CD4-positive, alpha-beta T cell treated with Interferon gamma for 1 hour (primary cell): ENCODE measurements at regions not wholly inside any gene's neighbourhood (a gene's known extent, or its start where the extent isn't known, plus 50 kb on each side); places are given as distances from the start of the nearest gene placed in this dataset.
"Not testable (repeated sequence)": the region's sequence is repeated elsewhere in the genome, so short reads cannot be mapped to it uniquely, and the experiment has no call there.

ENCODE experiments used
- DNase-seq: peaks from one replicate; pipeline ENCODE4 v3.0.0-alpha.2; 2020

DNA sequence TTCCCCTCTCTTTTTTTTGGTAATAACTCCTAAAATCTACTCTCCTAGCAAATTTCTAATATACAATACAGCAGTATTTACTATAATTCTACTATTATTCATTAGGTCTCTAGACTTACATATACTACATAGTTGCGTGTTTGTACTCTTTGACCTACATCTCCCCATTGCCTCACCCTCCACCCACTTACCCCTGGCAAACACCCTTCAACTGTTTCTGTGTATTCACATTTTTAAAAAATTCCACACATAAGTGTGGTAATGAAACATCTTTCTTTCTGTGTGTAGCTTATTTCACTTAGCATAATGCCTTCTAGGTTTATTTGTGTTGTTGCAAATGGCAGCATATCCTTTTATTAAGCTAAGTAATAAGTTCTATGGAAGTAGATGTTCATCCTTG, 336.0 kb downstream of the CCDC85A start:
- DNase-seq, result no peak

DNA sequence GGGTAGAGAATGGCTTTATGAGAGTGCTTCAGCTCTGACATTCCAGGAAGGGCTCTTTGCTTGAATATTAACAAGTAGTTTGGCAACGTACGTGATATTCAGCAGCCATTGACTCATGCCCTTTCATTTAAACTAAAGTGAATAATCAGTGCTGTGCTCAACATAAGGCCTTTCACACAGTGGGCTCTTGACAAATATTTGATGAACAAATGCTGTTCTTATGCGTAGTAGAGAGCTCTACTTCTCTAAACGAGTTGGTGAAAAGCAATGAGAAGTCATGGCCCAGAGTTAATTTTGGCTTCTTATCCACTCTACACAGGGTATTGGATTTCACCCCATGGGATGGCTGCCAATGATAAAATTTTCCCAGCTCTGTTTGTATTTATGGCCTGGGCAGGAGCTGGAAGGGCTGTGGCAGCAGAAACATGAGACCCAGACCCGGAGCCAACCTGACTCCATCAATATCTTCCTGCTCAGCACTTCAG, 338.9 kb downstream of the CCDC85A start:
- DNase-seq, result no peak

DNA sequence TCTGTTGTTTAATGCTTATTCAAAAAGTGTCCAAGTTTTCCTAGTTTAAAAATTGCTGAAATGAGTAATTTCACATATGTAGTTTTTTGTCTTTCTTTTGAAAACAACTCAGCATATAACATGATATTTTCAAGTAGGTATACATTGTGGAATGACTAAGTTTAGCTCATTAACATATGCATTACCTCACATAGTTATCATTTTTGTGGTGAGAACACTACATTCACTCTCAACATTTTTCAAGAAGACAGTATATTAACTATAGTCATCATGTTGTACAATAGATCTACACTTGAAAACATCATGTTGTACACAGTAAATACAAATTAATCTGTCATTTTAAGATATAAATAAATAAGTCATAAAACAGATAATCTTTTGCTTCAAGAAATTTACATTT, 340.0 kb downstream of the CCDC85A start:
- no peak for DNase-seq

DNA sequence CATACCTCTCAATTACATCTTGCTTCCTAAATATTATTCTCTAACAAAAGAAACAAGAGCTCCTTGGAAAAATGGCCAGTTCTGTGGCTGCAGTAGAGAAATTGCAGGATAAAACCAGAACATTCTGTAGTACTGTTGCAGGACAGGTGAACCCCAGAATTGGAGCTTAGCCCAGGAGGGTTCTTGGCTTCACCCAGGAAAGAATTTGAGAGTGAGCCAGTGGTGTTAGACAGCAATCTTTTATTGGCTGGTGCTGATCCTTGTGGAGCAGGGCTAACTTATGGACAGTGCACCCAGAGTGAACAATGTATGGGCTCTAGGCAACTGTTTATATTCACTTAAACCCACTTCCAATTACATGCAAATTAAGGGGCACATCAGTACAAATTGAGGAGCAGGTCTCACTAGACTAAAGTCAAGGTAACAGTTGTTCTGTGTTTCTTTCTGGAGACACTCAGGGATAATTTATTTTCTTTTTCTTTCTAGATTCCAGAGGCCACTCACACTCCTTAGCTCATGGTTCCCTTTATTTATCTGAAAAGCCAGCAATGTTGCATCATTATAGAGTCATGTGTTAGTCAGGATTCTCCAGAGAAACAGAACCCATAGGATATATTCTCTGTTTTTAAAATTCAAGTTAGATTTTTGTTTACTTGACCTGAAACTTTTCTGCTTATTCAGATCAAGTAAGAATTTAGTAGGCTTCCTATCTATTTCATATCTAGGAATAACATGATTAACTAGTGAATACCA, 348.1 kb downstream of the CCDC85A start:
- DNase-seq, result no peak

DNA sequence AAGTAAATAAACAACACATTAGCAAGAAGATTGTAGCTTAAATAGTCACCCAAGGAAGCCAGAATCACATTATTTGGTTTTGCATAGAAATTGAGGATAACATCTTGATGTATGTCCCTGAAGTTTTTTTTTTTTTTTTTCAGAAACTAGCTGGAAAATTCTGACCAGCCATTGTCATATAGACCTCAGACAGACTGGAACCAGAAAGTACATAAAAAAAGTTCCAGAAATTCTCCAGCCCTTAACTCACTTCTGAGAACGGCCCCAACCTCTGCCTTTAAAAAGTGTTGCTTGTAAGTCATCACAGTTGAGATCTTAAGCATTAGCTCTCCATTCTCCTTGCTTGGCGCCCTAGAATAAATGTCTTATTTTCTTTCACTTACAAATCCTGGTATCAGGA, 350.5 kb downstream of the CCDC85A start:
- DNase-seq, result no peak

DNA sequence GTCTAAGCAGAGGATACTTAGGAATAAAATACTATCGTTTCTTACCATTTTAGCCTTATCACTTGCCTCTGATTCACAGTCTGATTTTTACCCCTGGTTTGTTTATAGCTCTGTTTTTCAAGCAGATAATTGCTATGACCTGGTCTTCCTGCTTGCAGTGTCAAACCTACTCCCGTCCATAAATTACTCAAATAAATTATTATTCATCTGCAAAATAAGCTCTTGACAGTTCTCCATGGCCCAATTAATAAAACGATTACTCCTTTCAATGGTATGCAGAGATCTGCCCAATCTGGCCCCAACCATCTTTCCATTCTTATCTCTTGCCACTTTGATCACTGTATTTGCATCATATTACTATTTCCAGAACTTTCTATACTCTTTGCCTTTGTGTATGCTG, 354.0 kb downstream of the CCDC85A start:
- no peak for DNase-seq

DNA sequence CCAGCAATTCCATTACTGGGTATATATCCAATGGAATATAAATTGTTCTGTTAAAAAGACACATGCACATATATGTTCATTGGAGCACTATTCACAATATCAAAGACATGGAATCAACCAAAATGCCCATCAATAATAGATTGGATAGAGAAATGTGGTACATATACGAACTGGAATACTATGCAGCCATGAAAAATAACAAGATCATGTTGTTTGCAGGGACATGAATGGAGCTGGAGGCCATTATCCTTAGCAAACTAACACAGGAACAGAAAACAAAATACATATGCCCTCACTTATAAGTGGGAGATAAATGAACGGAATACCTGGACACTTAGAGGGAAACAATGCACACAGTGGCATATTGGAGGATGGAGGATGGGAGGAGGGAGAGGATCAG, 355.8 kb downstream of the CCDC85A start:
- no peak for DNase-seq

DNA sequence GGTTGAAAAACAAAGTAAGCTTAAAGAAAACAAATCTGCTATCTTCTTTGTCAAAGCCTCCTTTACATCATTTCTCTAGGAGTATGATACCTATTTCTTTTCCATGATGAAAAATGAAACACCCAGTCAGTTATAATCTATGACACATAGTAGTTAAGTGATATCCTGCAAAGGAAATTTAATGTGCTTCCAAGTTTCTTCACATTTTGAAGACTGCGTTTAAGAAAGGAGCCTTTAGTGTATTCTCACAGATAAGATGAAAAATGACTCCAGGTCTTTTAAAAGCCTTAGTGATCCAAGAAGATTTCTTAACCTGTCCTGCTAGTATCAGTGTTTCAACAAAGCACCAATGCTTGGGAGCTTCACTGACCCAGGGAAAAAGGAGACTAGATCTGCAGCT, 356.7 kb downstream of the CCDC85A start:
- DNase-seq, result no peak

DNA sequence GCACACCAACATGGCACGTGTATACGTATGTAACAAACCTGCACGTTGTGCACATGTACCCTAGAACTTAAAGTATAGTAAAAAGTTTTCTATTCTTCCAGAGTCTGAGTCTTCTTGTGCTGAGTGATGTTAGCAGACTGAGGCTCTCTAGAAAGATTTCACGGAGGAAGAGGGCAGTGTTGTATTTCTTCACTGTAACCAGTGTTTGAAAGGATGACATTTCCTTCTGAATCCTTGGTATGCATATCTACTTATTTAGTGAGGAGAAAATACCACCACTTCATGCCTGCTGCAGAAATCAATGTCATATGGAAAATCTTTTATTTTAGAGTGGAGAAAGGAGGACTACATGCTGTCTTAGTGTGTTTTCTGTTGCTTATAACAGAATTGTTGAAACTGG, 357.1 kb downstream of the CCDC85A start:
- DNase-seq, result no peak

DNA sequence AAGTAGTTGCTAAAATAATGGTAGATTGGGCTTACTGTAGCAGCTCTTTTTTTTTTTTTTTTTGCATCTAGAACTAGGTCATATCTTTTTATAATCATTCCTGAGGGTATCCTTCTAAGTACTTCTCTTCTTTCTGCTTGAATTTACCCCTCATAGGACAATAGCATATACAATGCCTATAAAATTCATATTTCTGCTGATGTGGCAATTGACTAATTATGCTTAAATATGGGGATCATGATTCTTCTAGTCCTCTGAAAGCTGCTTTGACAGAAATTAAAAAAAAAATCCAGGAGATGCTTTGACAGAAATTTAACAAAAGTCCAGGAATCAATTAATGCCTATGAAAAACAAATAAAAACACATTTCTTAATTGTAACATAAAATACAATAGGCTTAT, 358.4 kb downstream of the CCDC85A start:
- DNase-seq, result no peak

DNA sequence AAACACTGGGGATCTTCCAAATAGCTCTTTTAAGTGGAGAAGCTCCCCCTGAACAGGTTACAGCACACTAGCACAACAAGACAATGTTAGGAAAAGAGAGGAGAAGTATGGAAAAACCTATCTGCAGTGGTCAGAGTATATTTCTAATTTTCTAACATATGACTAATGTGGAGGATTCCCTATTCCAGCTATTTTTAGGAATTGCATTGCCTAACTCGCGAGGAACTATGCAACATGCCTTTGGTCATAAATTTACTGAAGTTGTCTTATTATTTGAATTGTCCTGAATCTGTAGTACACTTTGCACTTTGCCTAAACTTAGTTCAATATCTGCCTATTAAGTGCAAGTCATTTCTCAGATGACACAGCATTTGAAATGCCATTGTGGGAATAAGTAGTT, 381.4 kb downstream of the CCDC85A start:
- DNase-seq, result no peak

DNA sequence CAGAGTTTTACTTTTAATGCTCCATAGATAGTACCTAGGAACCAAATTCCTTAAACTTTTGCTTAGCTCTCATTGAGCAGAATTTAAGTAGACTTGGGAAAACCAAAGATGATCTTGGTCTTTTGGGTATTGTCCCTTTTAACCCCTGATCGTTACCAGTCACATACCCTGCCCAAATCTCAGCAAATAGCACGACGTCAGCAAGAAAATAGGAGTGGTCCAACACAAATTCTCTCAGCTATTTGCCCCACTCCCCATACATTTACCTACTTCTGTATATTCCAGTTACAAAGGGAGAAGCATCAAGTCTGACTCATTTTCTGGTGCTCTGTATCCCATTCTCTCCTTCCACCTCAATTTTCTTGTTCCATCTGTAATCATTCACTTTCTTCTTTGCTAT, 387.3 kb downstream of the CCDC85A start:
- DNase-seq, result no peak

DNA sequence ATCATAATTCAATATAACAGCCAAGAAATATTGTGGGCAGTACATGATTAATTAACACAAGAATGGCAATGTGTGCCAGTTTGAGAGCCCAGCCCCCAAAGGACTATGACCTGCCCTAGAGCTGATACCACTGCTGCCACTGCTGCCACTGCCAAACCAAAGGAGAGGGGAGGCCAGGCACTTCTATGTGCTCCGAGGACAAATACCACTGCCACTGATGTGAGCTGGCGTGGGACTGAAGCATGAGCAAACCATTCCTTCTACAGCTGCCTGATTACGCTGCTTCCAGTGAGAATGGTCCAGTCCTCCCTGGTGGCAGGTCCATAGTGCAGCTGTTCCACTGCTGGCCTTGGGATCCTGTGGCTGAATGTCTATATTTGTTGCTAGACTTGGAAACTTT, 392.2 kb downstream of the CCDC85A start:
- DNase-seq, result no peak

DNA sequence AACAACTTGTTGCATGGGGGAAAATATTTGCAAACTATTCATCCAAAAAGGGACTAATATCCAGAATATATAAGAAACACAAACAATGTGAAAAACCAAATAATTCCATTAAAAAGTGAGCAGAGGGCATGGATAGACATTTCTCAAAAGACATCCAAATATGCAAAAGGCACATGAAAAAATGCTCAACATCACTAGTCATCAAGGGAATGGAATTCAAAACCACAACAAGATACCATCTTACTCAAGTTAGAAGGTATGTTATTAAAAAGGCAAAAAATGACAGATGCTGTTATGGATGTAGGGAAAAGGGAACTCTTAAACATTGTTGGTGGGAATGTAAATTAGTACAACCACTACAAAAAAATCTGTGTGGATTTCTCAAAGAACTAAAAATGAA, 396.5 kb downstream of the CCDC85A start:
- DNase-seq, result no peak

DNA sequence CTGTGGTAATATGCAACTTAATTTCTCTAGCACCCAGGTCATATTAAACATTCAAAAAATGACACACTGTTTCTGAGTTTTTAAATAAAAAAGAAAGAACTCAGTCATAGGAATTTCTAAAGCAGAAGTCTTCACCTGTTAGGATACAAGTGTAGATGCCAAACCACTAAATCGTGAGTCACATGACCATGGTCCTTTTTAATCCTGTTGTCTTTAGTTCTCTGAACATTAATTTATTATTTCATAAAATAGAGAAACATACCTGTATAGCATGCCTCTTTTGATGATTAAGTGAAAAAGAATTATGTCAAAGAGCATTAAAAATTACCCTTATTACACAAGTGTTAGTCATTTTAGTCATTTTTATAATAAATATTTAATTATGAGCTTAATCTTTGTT, 398.8 kb downstream of the CCDC85A start:
- DNase-seq, result no peak

DNA sequence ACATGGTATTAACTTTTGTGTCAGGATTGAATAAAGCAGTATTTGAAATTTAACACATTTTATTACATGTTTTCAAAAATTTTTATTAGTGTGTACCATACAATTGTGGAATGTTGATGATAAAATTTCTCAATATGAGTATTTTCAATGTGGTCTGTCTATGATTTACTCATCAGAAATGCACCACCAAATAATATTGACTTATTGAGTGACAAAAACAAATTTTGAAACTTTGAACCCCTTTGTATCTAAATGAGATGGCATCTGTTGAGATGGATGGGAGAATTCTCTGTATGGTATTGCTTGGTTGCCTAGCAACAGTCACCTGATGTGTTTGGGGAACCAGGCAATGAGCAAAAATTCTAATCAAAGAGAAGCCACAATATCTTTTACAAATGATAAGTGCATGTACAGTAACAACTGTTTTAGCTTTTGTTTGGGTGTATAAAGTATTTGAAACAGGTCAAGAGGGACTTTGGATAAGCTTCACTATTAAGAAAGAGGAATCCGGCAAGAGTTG, 400.1 kb downstream of the CCDC85A start:
- no peak for DNase-seq

DNA sequence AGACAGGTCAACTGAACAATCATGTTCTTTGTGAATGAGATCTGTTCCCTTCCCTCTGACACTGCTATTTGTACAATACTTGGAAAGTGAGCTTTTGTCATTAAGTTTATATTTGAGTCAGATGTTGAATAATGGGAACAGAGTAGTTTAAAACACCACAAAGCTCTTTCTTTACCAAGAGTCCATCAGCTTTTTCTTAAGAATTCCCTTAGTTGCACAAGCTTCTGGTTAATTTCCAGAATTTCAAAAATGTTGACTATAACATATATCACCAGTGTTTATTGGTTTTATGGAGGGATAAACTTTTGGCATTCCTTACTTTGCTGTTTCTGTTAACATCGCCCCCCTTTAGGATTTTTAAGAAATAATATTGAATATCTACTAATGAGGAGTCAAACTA, 403.7 kb downstream of the CCDC85A start:
- DNase-seq, result no peak

DNA sequence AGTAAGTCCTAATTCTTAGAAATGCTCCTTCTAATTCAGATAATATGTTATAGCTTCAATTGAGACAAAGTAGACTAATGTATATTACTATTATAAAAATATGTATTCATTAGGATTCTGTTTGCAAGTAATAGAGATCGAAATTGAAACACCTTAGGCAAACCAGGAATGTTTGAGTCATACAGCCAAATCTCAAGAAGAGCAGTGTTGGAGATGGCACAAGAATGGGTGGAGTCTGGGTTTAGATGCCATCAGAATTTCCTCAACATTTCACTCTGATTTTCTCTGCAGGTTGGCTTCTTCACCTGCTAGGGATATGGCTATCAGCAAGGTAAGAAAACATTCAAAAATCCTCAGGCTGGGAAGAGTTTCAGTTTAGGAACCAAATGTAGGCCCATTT, 405.4 kb downstream of the CCDC85A start:
- no peak for DNase-seq

DNA sequence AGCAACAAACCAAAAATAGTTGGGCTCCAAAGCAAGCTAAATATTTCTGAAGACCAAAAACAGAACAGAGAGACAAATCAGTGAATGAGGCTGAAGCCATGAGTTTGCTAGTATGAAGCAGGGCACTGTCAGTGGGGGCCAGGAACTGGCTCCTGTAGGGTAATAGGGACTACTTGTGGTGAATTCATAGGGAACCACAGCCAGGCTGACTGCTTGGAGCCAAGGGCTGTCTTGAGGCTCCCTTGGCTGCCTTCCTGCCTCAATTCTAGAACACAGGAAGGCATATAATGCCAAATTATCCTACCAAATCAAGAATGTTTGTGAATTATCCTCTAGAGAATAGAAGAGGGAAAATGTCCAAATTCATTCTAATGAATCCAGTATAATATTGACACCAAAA, 406.0 kb downstream of the CCDC85A start:
- no peak for DNase-seq

DNA sequence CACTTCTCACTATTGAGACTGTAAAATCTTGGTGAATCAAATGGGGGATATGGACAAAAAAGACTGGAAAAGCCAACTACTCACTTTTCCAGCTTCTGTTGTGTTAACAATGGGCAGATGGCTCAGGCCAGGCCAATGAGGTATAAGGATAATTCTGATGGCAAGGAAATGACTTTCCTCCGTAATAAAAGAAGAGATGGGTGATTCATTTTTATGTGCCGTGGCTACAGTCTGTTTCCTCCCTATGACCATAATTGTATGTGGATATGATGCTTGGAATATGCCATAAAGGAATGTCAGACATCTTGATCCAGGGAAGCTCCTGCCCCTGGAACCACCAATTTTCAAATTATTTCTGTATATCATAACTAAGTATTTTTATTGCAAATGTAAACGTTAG, 406.8 kb downstream of the CCDC85A start:
- no peak for DNase-seq

DNA sequence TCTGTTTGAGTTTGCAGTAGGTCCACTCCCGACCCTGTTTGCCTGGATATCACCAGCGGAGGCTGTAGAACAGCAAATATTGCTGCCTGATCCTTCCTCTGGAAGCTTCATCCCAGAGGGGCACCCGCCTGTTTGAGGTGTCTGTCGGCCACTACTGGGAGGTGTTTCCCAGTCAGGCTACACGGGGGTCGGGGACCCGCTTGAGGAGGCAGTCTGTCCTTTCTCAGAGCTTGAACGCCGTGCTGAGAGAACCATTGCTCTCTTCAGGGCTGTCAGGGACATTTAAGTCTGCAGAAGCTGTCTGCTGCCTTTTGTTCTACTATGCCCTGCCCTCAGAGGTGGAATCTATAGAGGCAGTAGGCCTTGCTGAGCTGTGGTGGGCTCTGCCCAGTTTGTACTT, 422.3 kb downstream of the CCDC85A start:
- not testable (repeated sequence) for DNase-seq

DNA sequence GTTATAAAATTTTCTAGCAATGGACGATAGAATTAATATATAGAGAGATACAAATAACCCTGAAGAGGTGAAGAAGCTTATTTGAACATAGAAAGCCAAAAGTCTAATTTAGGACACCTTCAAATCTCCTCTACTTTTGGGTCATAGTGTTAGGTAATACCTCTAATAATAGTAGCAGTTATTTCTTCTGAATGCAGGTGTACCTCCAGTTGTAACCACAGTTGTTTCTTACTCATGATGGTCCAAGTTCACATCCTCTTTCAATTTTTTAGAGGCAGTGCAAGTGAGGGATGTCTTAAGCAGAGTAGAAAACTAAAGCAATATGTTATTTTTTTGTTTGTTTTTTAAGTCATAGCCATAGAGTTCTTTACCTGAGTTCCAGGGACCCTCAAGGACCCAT, 429.5 kb downstream of the CCDC85A start:
- DNase-seq, result no peak

DNA sequence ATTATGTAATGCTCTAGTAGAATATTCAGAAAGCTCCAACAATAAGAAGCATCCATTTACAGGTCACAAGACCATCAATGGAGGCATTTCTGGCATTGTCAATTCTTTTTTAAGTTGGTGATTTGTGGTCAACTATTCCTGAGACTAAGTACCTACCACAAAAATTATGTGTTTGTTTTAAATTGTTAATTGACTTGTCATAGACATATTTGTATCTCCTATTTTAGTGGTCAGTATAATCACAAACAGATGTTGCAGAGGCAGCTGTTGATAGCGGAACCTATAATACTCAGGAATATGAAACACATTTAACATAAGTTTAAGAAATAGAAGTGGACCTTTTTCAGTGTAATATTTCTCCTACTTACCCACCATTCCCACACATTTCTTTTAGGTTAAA, 430.1 kb downstream of the CCDC85A start:
- DNase-seq, result no peak

DNA sequence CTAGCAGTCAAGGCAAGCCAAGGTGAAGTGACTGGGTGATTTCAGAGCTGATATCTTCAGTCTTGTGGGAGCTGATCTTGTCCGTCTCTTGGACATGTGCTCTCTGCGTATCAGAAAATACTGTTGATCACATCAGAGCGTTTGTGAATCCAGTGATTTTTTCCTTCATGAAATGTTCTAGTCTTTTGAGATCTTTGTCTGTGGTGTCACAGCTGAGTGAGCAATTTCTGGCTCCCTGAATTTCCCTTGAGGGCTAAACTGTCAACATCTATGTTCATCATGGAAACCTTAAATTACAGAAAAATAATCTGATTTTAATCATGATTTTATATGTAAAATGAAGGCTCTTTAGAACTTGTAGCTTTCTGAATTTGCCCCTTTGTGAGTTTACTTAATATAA, 432.0 kb downstream of the CCDC85A start:
- DNase-seq, result no peak

DNA sequence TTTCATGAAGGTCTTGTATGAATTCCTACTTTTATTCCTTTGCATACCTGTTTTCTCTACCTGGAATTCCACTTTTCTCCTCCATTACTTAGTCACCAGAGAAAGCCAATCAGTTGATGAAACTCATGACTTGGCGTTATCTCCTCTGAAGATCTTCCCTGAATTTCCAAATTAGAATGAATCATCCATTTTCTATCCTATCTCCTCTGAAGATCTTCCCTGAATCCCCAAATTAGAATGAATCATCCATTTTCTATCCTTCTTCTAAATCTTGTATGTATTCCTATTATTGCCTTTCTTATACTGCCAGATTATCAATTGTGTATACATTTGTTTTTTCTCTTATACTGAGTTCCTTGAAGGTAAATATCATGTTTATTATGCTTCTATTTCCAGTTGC, 440.4 kb downstream of the CCDC85A start:
- DNase-seq, result no peak
